Loucy (cell line): ENCODE measurements at regions not wholly inside any gene's neighbourhood (a gene's known extent, or its start where the extent isn't known, plus 50 kb on each side); places are given as distances from the start of the nearest gene placed in this dataset.

Experiments used
- H2AFZ ChIP-seq: fragments of 200-600 bp; sonication (generic); 2 replicates; pipeline ENCODE4 v1.6.0; 2016; ENCODE audit warnings: antibody characterized with exemption, mild to moderate bottlenecking, low read length, moderate library complexity
- H3F3A ChIP-seq: fragments of 200-600 bp; 2 replicates; pipeline ENCODE4 v1.6.0; 2016; ENCODE audit warnings: antibody characterized with exemption, low read depth, mild to moderate bottlenecking
- H3K27me3 ChIP-seq: fragments of 200-600 bp; sonication (generic); 2 replicates; pipeline ENCODE4 v1.6.1; 2014; ENCODE audit warnings: low read length, mild to moderate bottlenecking; ENCODE audit not compliant: insufficient read depth, poor library complexity, severe bottlenecking
- H3K36me3 ChIP-seq: fragments of 200-600 bp; sonication (generic); 2 replicates; pipeline ENCODE4 v1.6.1; 2016; ENCODE audit warnings: low read length; ENCODE audit not compliant: insufficient read depth
- H3K4me1 ChIP-seq: fragments of 200-600 bp; sonication (generic); 2 replicates; pipeline ENCODE4 v1.5.1; 2014; ENCODE audit warnings: low read length, mild to moderate bottlenecking; ENCODE audit not compliant: insufficient read depth, poor library complexity, severe bottlenecking
- H3K4me2 ChIP-seq: fragments of 200-600 bp; sonication (generic); 2 replicates; pipeline ENCODE4 v1.6.0; 2014; ENCODE audit warnings: antibody characterized with exemption, low read length, low read depth, mild to moderate bottlenecking; ENCODE audit not compliant: poor library complexity, severe bottlenecking
- H3K4me3 ChIP-seq: fragments of 200-600 bp; sonication (generic); 2 replicates; pipeline ENCODE4 v1.5.1; 2014; ENCODE audit warnings: low read length, mild to moderate bottlenecking, mixed read lengths; ENCODE audit not compliant: poor library complexity, severe bottlenecking
- H3K79me2 ChIP-seq: fragments of 200-600 bp; sonication (generic); 2 replicates; pipeline ENCODE4 v1.6.1; 2014; ENCODE audit warnings: low read length; ENCODE audit not compliant: insufficient read depth
- H3K9ac ChIP-seq: fragments of 200-600 bp; sonication (generic); 2 replicates; pipeline ENCODE4 v1.6.0; 2014; ENCODE audit warnings: mild to moderate bottlenecking, low read depth, low read length, moderate library complexity; ENCODE audit not compliant: poor library complexity, severe bottlenecking
- H3K9me2 ChIP-seq: fragments of 200-600 bp; sonication (generic); replicated peaks from 2 replicates; pipeline ENCODE4 v1.6.1; 2016; ENCODE audit warnings: low read depth, low read length, mixed read lengths
- H3K9me3 ChIP-seq: fragments of 200-600 bp; sonication (generic); 2 replicates; pipeline ENCODE4 v1.6.1; 2014; ENCODE audit warnings: mild to moderate bottlenecking, antibody characterized with exemption, low read length, low read depth; ENCODE audit not compliant: insufficient read depth
- H4K20me1 ChIP-seq: fragments of 200-600 bp; sonication (generic); 2 replicates; pipeline ENCODE4 v1.6.0; 2014; ENCODE audit warnings: antibody characterized with exemption, low read length, mild to moderate bottlenecking; ENCODE audit not compliant: insufficient read depth, poor library complexity, severe bottlenecking
- CTCF ChIP-seq: fragments of 200-600 bp; sonication (generic); conservative IDR thresholded peaks from 2 replicates; pipeline ENCODE4 v1.5.1; 2014; ENCODE audit warnings: mild to moderate bottlenecking, antibody characterized with exemption, low read length
- EZH2phosphoT487 ChIP-seq: fragments of 200-600 bp; IDR thresholded peaks from 2 replicates; pipeline ENCODE4 v1.6.1; 2018; ENCODE audit warnings: antibody characterized with exemption, mild to moderate bottlenecking, moderate library complexity, borderline replicate concordance

- no peak overlapping the region for H3K4me2 ChIP-seq
- H2AFZ ChIP-seq = no peak overlapping the region
- no peak for TF ChIP-seq CTCF
- no peak for TF ChIP-seq EZH2phosphoT487
- H3K4me3 ChIP-seq = no peak overlapping the region
- no peaks in the 10 kb centered on the region for H3K9me3 ChIP-seq
- no peaks in the 10 kb centered on the region for H3F3A ChIP-seq
- H3K4me1 ChIP-seq = no peaks in the 10 kb centered on the region
- H4K20me1 ChIP-seq = no peaks in the 10 kb centered on the region
- H3K36me3 ChIP-seq = no peaks in the 10 kb centered on the region
- no peak overlapping the region for H3K9ac ChIP-seq
- no peaks in the 10 kb centered on the region for H3K9me2 ChIP-seq
- peaks cover 6% of the 10 kb centered on the region for H3K27me3 ChIP-seq
- no peaks in the 10 kb centered on the region for H3K79me2 ChIP-seq
Measured at GRCh38 chr6:105873799-105874198, 212.3 kb upstream of the PRDM1 start.

- no peak overlapping the region for H3K4me2 ChIP-seq
- no peaks in the 10 kb centered on the region for H3K9me2 ChIP-seq
- H2AFZ ChIP-seq = no peak overlapping the region
- H3K9me3 ChIP-seq = no peaks in the 10 kb centered on the region
- H3K9ac ChIP-seq = no peak overlapping the region
- TF ChIP-seq EZH2phosphoT487 (no peak), CTCF (no peak)
- no peaks in the 10 kb centered on the region for H3K79me2 ChIP-seq
- H4K20me1 ChIP-seq = no peaks in the 10 kb centered on the region
- H3K4me3 ChIP-seq = no peak overlapping the region
- H3K4me1 ChIP-seq = no peaks in the 10 kb centered on the region
- no peaks in the 10 kb centered on the region for H3F3A ChIP-seq
- H3K27me3 ChIP-seq = peaks cover 6% of the 10 kb centered on the region
- no peaks in the 10 kb centered on the region for H3K36me3 ChIP-seq
Measured at GRCh38 chr6:105873211-105873704, 212.9 kb upstream of the PRDM1 start.

GRCh38 chr6:105872249-105872648 is 213.9 kb upstream of the PRDM1 start:
- Histone ChIP-seq H3F3A (no peaks in the 10 kb centered on the region), H3K9ac (no peak overlapping the region), H3K4me2 (no peak overlapping the region), H3K9me2 (no peaks in the 10 kb centered on the region), H3K79me2 (no peaks in the 10 kb centered on the region), H3K27me3 (peaks cover 6% of the 10 kb centered on the region), H3K4me1 (no peaks in the 10 kb centered on the region), H4K20me1 (no peaks in the 10 kb centered on the region), H3K4me3 (no peak overlapping the region), H3K36me3 (no peaks in the 10 kb centered on the region), H3K9me3 (no peaks in the 10 kb centered on the region), H2AFZ (no peak overlapping the region)
- TF ChIP-seq CTCF (no peak), EZH2phosphoT487 (no peak)
